ENCODE measurements at regions not wholly inside any gene's neighbourhood (a gene's known extent, or its start where the extent isn't known, plus 50 kb on each side); places are given as distances from the start of the nearest gene placed in this dataset.

DNA sequence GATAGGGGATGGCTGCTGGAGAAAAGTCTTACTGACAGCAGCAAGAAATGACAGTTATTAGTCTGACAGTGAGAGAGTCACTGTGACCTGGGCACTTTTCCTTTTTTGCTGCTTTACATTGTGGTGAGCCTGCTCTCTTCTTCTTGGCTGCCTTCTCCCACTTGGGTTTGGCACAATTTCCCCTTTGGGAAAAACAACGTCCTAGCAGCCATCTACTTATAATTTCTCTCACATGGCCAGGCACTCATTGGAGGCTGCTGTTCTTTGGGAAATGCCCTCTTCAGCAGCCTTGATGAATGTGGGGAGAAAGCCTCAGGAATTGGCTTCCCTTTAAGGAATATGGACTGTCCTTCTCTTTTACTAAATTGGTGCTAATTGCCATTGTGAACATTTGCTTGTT is 60.4 kb upstream of the SLC1A4 start:
- DNase-seq (ENCODE audit: low read depth), result no peak
- H3K4me3 ChIP-seq (ENCODE audit: low read depth, low read length), result no peak overlapping the region
- TF ChIP-seq, protein P1, sequence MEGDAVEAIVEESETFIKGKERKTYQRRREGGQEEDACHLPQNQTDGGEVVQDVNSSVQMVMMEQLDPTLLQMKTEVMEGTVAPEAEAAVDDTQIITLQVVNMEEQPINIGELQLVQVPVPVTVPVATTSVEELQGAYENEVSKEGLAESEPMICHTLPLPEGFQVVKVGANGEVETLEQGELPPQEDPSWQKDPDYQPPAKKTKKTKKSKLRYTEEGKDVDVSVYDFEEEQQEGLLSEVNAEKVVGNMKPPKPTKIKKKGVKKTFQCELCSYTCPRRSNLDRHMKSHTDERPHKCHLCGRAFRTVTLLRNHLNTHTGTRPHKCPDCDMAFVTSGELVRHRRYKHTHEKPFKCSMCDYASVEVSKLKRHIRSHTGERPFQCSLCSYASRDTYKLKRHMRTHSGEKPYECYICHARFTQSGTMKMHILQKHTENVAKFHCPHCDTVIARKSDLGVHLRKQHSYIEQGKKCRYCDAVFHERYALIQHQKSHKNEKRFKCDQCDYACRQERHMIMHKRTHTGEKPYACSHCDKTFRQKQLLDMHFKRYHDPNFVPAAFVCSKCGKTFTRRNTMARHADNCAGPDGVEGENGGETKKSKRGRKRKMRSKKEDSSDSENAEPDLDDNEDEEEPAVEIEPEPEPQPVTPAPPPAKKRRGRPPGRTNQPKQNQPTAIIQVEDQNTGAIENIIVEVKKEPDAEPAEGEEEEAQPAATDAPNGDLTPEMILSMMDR (IDR thresholded peaks at IDR 0.05; ENCODE audit: insufficient read depth, low read depth, low read length), result no peak

GRCh38 chr2:64929333-64929732 is 59.9 kb upstream of the SLC1A4 start:
- DNase-seq (ENCODE audit: low read depth), result no peak
- H3K4me3 ChIP-seq (ENCODE audit: low read depth, low read length), result no peak overlapping the region
- TF ChIP-seq, protein P1 (IDR thresholded peaks at IDR 0.05; ENCODE audit: insufficient read depth, low read depth, low read length), result no peak

- no peak for DNase-seq (ENCODE audit: low read depth)
- TF ChIP-seq, protein P1 (IDR thresholded peaks at IDR 0.05; ENCODE audit: insufficient read depth, low read depth, low read length), result no peak
- no peak overlapping the region for H3K4me3 ChIP-seq (ENCODE audit: low read depth, low read length)
Observed at GRCh38 chr2:64930258-64930671, 58.9 kb upstream of the SLC1A4 start.

GRCh38 chr2:64931246-64932115 is 57.7 kb upstream of the SLC1A4 start:
- H3K4me3 ChIP-seq (ENCODE audit: low read depth, low read length), result no peak overlapping the region
- no peak for DNase-seq (ENCODE audit: low read depth)
- TF ChIP-seq, protein P1 (IDR thresholded peaks at IDR 0.05; ENCODE audit: insufficient read depth, low read depth, low read length), result no peak

- TF ChIP-seq, protein P1 (IDR thresholded peaks at IDR 0.05; ENCODE audit: insufficient read depth, low read depth, low read length), result no peak
- DNase-seq (ENCODE audit: low read depth), result no peak
- no peak overlapping the region for H3K4me3 ChIP-seq (ENCODE audit: low read depth, low read length)
Observed at GRCh38 chr2:64932116-64932370, 57.2 kb upstream of the SLC1A4 start.

DNA sequence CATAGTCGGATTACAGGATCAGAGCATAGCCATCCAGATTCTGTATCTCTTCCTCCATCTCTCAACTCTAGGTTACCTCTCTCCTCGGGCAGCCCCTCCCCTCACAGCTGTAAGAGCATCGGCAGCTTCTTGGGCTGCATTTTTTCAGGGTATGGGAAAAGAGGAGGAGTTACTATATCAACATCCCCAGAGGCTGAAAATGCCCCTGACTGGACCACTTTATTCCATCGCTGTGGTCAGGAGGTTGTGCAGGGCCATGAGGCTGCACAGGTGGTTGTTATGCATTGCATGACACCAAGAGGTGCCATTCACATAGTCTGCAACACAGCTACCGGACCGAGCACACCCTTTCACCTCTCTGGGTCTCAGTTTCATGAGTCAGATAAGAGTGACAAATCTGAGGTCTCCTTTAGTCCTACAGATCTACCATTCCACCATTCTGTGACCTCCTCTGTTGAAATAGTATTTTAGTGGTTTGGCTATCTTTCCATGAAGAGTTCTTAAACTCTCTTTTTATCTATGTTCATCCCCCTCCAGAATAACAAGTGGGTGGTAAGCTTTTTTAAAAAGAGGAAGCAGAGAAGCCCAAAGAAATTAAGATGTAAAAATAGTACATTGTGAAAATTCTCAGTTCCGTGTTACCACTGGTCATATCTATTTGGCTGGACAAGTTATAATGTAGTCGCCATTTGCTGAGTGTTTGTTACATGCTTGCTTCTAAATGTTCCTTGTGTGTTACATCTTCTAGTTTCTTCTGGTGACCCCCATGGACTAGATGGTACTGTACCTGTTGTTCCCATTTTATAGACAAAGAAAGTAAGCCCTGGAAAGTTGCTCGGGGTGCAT is 56.6 kb upstream of the SLC1A4 start:
- DNase-seq (ENCODE audit: low read depth), result no peak
- TF ChIP-seq, protein P1 (IDR thresholded peaks at IDR 0.05; ENCODE audit: insufficient read depth, low read depth, low read length), result no peak
- H3K4me3 ChIP-seq (ENCODE audit: low read depth, low read length), result no peak overlapping the region

All from fibroblast of villous mesenchyme (primary cell).